ENCODE measurements at regions not wholly inside any gene's neighbourhood (a gene's known extent, or its start where the extent isn't known, plus 50 kb on each side); places are given as distances from the start of the nearest gene placed in this dataset.

- Histone ChIP-seq H2BK20ac (ENCODE audit: low read depth, low read length) (peak overlapping the region; percentile 98), H3K9me3 (ENCODE audit: control insufficient read depth, insufficient read depth, low read length) (no peaks in the 10 kb centered on the region), H3K14ac (replicated peaks; ENCODE audit: low read depth, low read length) (peak overlapping the region; percentile 87), H3K4me2 (ENCODE audit: low read depth, low read length) (peak overlapping the region; percentile 61), H4K5ac (ENCODE audit: low read depth, low read length) (peak overlapping the region; percentile 76), H3K9ac (ENCODE audit: low read depth, low read length) (peak overlapping the region; percentile 40), H3K27ac (ENCODE audit: insufficient read depth, low read length) (peak overlapping the region; percentile 93), H3K36me3 (ENCODE audit: control insufficient read depth, insufficient read depth, low read length) (no peaks in the 10 kb centered on the region), H3K56ac (ENCODE audit: extremely low read depth, insufficient read depth, low read length) (peak overlapping the region; percentile 85), H4K20me1 (ENCODE audit: insufficient read depth, low read length) (no peaks in the 10 kb centered on the region), H4K91ac (ENCODE audit: insufficient read depth, low read depth, low read length) (peak overlapping the region; percentile 93), H3K9me1 (ENCODE audit: insufficient read depth, low read length) (peaks cover 22% of the 10 kb centered on the region), H2BK5ac (ENCODE audit: low read depth, low read length, poor library complexity, severe bottlenecking) (peak overlapping the region; percentile 91), H3K4ac (ENCODE audit: low read depth, low read length) (peak overlapping the region; percentile 96), H2BK120ac (ENCODE audit: low read depth, low read length) (peak overlapping the region; percentile 97), H3K27me3 (ENCODE audit: control insufficient read depth, insufficient read depth, low read length) (no peaks in the 10 kb centered on the region), H2AK5ac (ENCODE audit: low read depth, low read length) (peak overlapping the region; percentile 97), H3K79me1 (ENCODE audit: low read depth in 1 of 2, low read length in 2 of 2) (peaks cover 20 to 62% of the 10 kb centered on the region in 2 experiments), H2AFZ (replicated peaks; ENCODE audit: low read length, poor library complexity) (no peak overlapping the region), H3K4me3 (ENCODE audit: insufficient read depth, low read depth, low read length) (no peak overlapping the region), H2AK9ac (replicated peaks; ENCODE audit: low read depth, low read length, poor library complexity) (peak overlapping the region; percentile 87), H2BK15ac (ENCODE audit: low read depth, low read length) (peak overlapping the region; percentile 95), H4K8ac (ENCODE audit: low read depth in 2 of 2, low read length in 2 of 2) (peak overlapping the region; percentile 81 to 93), H3K4me1 (ENCODE audit: control insufficient read depth, insufficient read depth, low read length) (peaks cover 42% of the 10 kb centered on the region), H3K18ac (ENCODE audit: low read depth, low read length) (peak overlapping the region; percentile 96), H3K23ac (ENCODE audit: low read depth, low read length) (peak overlapping the region; percentile 82)
- WGBS, 2 experiments (ENCODE audit: extremely low coverage in 2 of 2, insufficient read length in 1 of 2), result 67% methylated on average over 3 of the region's 9 CpGs; no CpG with 5 or more reads in 1 of the 2 experiments
- BruUV-seq (replicated peaks), result no TSS peak
- ChIA-PET POLR2A (ENCODE audit: unreplicated experiment) (no interaction called here), CTCF (interaction anchor here (0.9 kb wide), 1 partner anchor 13 kb away, joined by 5 read pairs; no protein-coding TSS in a partner anchor)
- intact Hi-C loops (cut with micrococcal nuclease) (loop anchor here (1.0 kb wide), 1 partner anchor 11 kb away; no protein-coding TSS in a partner anchor), in situ Hi-C loops (cut with MboI; ENCODE audit: low sequenced_read_pairs) (no loop called here), dilution Hi-C loops (cut with HindIII; ENCODE audit: low sequenced_read_pairs, unreplicated experiment) (no loop called here)
- TF ChIP-seq FOS (IDR thresholded peaks at IDR 0.05; ENCODE audit: low read depth, low read length), result peak; percentile 31; the same call in 1 of the 2 replicates
- TF ChIP-seq CTCF (conservative IDR thresholded peaks at IDR 0.05; ENCODE audit: low read depth, low read length), result peak; percentile 35
- no peak for TF ChIP-seq MXI1 (IDR thresholded peaks at IDR 0.05; ENCODE audit: borderline replicate concordance, low read depth, low read length)
- no peak for TF ChIP-seq CEBPB (IDR thresholded peaks at IDR 0.05; ENCODE audit: low read depth, low read length)
- TF ChIP-seq USF2 (IDR thresholded peaks at IDR 0.05; ENCODE audit: low read depth, low read length), result no peak
- TF ChIP-seq BHLHE40 (IDR thresholded peaks at IDR 0.05; ENCODE audit: low read depth, low read length), result 0 out of 2 replicates have a peak, but pooled peaks have one; percentile 29
- ATAC-seq (ENCODE audit: low read depth), result peak; percentile 44
- DNase-seq, result peak; percentile 76
Observed at GRCh38 chr9:696332-697323, 144.9 kb upstream of the DMRT1 start.

All from IMR-90 (cell line).